DMS79 treated with DMSO at 0.1 percent for 48 hours (cell line): ENCODE measurements at regions not wholly inside any gene's neighbourhood (a gene's known extent, or its start where the extent isn't known, plus 50 kb on each side); places are given as distances from the start of the nearest gene placed in this dataset.

ENCODE experiments used
- DNase-seq: peaks from one replicate; lab custom pipeline; 2025; lab: John Stamatoyannopoulos, UW

DNA sequence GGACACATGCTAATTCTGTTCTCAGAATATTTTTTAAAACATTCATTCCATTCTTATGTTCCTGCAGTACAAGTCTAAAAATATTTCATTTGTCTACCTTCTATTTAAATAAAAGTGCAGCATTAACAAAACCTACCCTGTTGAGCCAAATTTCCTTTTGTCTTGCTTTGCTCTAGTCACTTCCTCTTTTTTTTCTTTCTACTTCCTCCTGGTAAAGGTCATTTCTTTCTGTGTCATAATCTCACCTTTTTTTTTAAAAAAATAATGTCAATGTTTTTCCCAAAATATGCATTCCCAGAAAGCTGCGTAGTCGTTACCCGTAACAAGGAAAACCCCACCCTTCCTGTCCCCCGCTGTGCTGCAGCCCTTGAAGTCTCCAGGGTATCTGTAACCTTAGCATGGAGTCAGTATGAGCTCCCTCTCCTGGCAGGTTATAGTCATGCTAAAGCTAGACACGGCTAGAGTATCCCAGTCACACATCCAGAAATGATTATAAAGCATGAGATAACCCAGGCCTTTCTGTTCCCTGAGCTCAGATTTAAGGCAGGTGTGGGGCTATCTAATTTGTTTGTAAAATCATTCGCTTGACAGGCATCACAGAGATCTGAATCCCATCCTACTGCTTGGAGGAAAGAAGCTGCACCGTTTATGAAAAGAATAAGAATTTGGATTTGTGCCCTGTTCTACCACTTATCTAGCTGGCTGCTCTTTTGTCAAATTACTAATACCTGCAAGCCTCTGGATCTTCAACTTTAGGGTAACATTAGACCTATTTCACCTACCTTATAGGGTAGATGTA lies 51.1 kb upstream of the EED start:
- peak; percentile 82 for DNase-seq

DNA sequence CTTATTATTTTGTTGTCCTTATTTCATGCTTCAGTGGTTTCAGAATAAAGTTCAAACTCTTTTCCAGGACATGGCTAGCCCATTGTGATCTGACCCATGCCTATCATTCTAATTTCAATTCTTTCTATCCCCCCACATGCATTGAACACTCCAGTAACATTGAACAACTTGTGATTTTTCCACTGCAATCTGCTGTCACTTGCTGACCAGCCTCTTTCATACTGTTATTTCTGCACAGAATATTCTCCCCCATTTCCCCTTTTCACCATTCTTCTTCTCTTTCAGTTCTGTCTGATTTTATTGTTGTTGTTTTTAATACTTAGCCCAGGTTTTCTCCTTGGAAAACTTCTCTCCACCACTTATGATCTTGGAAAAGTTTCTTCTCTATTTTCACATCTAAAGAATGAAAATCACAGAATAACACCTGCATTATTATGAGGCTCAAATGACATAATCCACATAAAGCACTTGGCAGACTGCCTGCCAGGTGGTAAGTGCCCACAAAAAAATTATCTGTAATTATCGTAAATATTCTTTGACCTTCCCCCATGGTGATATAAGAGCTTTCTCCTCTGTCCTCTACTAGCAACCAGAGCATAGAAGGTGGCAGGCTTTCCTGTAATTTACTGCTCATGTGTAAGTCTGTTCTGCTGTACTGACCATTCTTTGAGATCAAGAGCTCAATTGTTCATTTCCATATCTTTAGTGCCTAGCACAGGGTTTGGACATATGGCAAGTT lies 51.9 kb upstream of the EED start:
- DNase-seq, result peak; percentile 83

DNA sequence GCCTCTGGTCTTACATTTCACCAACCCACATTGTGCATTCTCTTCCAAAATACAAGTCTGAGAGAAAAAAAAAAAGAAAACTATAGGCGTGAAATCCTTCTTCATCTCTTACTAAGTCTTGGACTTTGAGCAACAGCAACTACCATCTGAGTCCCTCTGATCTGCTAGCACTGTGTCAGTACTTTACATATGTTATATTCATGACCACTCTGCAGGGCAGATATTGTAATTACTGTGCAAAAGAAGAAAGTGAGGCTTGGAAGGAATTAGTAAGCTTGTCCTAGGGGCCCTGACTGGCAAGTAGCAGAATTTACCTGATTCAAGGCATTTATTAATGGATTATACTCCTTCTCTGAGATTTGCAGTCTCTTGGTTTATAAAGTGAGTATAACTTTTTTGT lies 52.7 kb upstream of the EED start:
- no peak for DNase-seq

DNA sequence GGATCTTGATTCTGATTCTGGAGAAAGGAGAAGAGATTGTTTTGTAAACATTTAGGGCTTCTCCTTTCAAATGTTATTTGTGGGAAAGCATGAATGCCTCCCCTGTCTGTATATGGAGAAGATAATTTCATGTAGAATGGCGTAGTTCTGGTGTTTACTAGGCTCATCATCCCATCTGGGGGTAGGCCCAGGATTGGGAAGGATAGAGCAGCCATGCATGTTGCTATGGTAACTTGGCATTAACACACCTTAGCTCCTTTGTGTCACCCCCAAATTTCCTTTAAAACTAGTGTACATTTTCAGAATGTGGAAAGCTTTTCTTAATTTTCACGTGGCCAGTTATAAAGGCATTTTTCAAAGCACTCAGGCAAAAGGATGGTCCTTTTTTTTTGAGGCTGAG lies 57.5 kb upstream of the EED start:
- DNase-seq, result no peak

DNA sequence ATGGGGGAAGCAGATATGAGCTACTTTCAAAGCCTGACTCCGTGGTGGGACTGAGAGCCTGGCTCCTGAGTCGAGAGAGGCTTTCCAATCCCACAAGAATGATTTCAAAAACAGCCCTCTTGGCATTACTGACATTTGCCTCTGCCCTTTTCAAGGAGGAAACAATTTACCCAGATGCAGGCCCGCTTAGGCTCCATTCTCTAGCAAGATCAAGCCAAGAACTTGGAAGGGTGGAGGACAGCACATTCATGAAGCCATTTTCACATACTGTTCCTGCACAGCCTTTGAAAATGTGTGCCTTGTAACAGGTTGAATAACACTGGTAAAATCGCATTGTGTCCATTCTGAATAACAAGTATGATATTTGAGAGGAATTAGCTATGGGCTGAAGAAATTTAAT lies 58.2 kb upstream of the EED start:
- no peak for DNase-seq

DNA sequence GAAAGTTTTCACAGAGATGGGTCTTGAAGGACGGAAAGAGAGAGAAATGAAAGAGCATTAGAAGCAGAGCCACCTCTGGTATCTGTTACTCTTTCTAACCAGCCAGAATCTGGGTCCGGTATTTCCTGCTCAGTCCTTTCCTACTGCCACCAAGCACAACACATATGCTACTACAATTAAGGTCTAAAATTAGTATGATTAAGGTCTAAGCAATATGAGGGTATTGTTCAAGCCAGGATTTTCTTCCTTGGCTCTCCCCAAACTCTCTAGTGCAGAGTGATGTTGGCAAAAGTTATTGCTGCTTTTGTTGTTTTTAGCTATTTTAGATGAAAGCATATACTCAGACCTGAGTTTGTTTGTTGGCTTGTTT lies 59.2 kb upstream of the EED start:
- no peak for DNase-seq

DNA sequence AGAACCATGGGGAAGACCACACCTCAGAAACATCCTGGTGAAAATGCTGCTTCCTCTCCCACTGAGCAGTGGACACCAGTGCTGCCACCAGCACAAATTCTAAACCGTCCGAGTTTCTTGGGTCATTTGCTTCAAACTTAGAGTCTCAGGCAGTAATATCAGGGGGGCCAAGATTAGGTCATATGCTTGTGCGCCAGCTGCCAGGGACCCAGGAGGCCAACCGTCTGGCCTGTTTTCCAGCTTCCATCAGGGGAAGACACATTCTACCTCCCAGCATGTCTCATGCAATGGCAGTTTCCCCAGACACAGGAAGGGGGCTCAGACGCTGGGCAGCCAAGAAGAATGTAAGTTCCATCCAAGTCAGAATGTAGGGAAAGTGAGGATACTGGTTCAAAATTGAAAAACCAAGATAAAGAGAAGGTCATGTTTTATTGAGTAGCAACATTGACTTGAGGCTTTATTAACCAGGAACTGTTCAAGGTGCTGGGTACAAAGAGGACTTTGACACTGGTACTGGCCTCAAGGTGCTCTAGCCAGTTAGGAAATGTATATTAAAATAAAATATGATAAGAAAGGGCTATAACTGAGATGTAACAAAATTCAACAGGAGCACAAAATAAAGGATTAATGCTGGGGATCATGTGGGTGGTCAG lies 59.7 kb upstream of the EED start:
- no peak for DNase-seq

DNA sequence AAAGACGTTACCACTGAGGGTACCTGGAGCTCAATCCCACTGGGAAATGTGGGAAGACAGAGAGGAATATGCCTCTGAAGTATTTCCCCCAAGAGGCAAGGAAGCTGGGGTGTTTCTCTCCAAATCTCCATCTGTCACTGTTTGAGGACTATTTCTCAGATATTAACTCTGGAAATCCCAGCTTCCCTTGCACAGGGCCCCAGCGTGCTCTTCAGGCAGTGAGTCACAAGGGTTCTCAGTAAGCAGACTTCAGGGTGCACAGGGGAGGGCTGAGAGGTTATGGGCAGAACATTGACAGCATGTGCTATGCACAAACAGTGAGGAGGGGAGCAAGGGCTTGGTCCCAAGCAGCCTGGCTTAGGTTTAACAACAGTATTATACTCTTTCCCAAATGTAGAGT lies 60.9 kb upstream of the EED start:
- no peak for DNase-seq

DNA sequence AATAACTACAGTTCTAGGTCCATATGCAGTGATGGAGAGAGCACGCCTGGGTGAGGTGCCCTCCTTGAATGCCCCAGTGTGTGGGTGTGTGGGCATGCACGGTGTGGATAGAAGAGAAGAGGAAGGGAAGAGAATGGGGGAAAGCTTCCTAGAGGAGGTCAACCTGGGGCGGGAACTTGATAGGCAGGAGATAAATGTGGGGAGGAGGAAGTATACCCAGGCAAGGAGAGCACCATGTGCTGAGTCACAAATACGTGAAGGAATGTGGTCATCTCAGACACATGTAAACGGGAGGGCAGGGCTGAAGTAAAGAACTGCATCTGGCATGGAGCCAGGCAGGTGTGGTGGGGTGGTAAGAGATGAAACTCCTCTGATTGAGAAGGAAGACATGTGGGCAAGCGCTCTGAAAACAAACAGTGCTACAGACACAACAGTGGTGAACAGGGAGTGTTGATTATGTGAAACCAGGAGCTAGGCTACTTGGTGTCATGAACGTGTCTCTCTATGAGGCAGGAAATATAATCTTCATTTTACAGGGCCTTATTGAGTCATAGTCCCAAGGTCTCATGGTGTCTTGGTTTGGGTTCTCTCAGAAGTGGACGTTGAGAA lies 61.5 kb upstream of the EED start:
- DNase-seq, result no peak

DNA sequence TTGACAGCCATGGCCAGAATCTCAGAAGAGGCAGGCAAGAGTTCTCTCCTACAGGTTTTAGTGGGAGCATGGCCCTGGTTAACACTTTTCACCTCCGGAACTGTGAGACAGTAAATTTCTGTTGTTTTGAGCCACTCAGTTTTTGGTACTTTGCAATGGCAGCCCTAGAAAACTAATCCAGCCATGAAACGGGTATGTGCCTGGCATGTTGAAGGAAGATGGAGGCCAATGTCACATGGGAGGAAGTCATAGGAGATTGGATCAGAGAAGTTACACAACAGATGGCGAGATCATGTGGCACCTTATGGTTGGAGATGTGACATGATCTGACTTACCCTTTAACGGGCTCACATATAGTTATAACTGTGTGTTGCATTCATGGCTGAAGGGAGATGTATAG lies 63.2 kb upstream of the EED start:
- DNase-seq, result no peak

DNA sequence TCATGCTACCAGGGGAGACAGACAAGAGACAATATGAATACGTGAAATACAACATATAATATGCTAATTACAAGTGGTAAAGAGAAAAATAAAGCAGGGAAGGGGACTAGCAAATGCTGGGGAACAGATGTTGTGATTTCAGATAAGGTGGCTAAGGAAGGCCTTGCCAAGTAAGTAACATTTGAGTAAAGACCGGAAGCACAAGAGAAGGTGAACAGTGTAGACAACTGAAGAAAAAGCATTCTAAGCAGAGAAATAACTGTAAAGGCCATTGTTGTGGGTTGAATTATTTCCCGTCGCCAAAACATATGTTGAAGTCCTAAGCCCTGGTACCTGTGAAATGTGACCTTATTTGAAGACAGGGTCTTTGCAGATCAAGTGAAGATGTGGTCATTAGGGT lies 63.7 kb upstream of the EED start:
- no peak for DNase-seq

DNA sequence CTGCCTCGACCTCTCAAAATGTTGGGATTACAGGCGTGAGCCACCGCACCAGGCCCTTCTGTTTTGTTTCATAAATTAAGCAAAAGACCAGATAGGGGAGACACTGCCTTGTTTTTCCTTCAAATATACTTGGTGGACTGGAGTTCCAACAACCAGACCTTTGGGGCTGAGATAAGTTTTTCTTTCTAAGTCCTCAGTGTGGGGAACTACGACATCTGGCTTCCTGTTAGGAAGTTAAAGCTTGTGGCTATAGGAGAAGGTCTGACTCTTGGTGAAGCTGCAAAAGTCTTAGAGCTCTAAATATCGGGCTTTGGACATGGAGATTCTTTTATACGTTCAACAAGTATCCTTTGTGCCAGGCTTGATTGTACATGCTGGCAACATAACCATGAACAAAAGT lies 64.1 kb upstream of the EED start:
- no peak for DNase-seq

DNA sequence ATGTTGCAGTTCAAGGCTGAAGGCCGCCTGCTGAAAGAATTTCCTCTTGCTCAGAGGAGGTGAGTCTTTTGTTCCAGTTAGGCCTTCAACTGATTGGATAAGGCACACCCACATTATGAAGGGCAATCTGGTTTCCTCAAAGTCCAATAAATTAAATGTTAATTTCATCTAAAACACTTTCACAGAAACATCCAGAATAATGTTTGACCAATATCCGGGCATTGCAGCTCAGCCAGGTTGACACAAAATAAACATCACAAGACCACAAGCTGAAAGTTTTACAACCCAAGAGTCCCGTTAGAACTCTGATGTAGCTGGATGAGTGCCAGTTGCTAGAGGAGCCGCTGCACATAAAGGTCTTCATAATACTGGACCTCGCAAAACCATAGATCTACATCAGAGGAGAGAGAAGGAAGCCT lies 64.9 kb upstream of the EED start:
- no peak for DNase-seq

DNA sequence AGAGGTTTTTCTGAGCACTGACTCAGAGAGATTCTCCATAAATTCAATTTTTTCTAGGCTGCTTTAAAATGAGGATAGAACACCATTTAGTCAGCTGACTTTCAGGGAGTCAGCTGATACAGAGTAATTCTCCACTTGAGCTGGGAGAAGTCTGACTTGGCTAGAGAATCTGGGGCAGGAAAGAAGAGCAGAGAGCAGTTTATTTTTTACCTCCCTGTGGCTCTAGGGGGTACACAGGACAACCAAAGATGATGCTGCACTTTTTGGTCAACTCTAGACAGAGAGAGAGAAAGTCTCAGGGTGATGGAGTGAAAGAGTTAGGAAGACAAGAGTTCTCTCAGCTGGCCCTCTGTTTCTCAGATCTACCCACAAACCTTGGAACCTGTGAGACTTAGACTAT lies 67.3 kb upstream of the EED start:
- DNase-seq, result no peak

DNA sequence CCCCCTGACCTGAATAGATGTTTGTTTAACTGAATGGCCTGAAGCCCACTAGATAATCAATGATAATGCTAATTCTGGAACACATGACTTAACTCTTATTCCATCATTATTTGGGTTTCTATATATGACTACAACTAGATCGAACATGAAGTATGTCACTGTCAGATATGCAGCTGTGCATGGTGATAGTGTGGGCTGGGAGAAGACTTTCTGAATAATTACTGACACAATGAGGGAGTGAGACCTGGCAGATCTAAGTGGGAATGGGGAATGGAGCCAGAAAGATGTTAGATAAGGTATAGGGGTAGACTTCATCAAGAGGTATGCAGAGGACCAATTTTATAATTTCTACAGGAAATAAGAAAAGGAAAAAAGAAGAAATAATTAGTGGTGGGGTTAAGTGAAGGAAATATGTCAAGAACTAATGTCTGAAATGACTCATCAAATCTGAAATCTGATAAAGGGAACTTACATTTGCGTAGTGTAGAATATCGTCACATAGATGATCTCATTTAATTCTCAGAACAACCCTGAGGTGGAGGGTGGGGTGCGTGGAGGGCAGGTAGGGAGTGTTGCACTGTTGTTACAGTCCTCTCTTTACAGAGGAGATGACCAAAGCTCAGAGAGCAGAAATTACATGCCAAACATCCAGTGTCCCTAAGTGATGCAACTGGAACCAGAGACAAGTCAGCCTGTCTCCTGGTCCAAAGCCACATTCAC lies 68.2 kb upstream of the EED start:
- DNase-seq, result no peak

DNA sequence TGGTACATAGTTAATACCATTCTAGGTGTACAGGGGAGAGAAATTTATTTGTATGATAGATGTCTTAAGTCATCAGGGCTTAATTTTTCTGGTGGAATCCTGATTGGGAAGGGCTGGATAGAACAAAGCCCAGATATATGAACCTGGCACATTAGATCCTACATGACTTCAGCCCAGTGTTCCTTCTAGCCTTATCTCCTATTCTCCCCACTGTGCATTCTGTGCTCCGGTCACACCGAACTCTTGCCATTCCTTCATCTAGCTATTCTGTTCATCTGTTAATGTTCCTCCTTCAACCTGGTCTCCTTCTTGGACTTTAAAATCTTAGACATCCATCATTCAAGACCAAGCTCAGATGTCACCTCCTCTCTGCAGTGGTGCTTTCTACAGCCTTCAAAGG lies 68.9 kb upstream of the EED start:
- no peak for DNase-seq

DNA sequence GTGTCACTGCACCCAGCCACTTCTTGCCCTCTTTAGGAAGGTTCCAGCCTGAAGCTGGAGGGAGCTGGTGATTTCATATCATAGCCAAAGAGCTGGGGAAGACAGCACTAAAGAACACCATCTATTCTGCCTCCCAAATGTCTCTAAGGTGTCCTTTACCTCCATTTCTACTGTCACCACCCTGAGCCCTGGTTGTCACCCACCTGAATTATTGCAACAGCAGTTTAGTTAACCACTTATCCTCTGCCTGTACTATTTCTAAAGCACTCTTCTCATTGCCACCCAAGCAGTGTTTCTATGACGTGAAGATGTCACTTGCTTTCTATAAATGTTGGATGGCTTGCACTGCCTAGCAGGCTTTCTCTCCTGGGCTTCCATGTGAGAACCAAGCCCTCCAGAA lies 69.4 kb upstream of the EED start:
- no peak for DNase-seq

DNA sequence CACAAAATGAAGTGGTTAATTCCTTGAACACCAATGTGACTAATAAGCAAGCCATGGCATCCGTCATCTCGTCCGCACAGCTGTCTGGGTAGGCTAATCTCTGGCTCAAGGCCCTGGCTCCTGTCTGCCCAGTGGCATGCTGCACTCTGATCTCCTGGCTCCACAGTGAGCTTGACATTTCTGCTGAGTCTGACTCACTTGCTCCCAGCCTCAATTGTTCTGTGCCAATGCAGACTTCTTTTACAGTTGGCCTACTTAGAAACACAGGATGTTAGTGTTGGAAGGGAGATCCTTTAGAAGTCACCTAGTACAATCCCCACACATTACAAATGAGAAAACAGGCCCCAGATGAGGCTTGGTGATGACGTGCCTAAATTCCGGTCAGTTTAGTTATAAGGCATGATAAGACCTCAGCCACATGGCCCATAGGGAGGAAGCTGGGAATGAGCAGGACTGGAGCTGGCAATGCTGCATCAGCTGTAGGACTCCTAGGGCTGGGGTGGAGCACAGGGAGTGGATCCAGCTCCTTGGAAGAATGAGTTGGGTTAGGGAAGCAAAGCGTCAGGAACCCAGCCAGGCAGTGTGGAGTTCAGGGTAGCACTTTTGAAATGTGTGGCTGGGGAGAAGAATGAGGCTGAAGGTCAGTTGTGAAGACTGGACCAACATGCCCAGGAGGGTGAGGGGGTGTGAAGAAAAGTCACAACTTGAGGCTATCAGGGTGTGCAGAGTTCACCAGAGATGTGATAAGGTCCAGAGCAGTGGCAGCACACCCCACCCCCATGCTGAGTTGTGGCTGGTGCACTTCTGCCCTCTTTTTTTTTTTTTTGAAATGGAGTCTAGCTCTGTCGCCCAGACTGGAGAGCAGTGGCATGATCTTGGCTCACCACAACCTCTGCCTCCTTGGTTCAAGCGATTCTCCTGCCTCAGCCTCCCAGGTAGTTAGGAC lies 70.2 kb upstream of the EED start:
- no peak for DNase-seq

DNA sequence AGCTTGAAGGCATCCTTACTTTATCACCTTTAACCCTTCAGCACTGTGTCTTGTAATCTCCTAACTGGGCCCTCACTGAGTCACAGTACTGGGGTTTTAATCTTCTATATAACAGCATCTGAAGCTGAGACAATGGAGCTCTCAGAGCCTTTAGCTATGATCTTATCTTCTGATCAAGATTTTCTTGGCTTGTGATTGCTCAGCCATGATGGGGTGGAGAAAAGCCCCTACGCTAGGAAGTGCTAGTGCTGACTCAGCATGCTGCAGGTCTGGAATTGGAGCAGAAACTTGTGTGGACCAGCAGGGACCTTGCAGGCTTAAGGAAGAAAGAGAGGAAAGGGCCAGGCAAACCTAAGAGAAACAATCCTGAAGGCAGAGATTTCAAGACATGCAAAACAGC lies 71.7 kb upstream of the EED start:
- no peak for DNase-seq

DNA sequence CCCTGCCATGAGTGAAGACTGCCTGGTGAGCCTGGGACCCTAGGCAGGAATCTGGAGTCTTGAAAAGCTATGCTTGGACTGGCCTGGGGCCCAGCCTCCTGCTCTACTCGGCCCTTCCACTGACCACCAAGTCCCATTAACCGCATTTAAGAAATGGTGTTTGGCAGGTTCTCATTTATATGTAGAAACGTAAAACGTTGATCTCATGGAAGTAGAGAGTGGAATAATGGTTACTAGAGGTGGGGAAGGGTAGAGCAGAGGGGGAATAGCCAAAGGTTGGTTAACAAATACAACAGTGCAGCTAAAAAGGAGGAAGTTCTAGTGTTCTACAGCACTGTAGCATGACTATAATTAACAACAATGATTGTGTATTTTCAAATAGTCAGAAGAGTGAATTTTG lies 72.9 kb upstream of the EED start:
- no peak for DNase-seq

DNA sequence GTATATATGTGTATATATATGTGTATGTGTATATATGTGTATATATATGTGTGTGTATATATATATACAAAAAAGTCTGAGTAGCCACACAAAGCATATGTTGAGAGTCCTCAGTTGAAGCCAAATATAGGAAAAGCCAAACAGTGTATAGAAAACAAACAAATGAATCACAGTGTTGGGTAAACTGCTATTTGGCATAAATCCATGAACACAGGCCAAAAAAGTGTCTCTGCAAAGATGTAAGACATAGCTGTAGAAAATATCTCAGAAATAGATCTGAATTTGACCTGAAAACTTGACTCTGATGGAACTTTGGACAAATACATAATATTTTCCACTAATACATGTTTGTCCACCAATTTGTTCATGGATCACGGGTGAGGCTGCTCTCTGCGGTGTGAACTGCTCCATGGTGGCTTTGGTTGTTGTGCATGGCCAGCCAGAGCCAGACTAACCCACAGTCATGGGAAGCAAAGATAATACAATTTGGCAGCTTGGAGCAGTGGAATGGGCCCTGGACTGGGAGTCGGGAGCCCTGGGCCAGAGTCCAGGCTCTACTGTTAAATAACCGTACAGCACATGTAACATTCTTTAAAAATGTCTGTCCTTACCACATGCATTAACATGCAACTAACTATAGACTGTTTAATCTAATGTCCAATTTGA lies 76.9 kb upstream of the EED start:
- DNase-seq, result no peak
